Inflammatory macrophage (primary cell): ENCODE measurements at regions not wholly inside any gene's neighbourhood (a gene's known extent, or its start where the extent isn't known, plus 50 kb on each side); places are given as distances from the start of the nearest gene placed in this dataset.

ENCODE experiments used
- DNase-seq, 2 donors: peaks; one replicate each; pipeline ENCODE4 v3.0.0-alpha.2; 2020 to 2022

DNA sequence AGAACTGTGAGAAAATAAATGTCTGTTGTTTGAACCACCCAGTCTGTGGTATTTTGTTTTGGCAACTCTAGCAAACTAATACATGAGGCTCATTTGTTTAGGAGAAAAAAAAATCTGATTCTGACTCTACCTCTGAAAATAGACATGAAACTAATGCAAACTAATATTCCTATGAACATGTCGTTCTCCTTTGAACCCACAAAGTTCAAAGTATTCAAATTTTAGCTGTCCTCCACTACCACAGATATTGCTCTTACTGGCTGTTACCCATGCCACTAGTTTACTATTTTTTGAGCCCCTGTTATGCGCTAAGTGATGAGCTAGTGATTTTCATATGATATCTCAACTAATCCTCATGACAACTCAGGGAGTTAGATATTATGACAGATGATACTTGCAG lies 58.8 kb upstream of the ZNF804B start:
- DNase-seq: no peak

DNA sequence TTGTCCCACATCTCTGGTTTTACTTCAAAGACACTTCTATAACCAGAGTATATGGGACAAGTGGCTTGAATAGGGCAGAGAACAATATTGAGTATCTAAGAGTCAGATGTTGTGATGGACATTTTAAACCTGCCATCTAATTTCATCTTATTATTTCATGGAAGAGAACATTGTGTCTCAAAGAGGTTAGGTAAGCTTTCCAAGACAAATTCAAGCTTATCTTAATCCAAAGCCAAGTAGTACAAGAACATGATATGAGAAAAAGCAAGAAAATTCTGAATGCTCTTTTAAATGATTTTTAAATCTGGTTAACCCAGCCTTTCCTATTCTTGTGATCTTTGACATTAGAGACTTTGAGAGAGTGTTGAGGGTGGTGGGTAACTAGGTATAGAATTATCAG lies 65.3 kb upstream of the ZNF804B start:
- no peak for DNase-seq

DNA sequence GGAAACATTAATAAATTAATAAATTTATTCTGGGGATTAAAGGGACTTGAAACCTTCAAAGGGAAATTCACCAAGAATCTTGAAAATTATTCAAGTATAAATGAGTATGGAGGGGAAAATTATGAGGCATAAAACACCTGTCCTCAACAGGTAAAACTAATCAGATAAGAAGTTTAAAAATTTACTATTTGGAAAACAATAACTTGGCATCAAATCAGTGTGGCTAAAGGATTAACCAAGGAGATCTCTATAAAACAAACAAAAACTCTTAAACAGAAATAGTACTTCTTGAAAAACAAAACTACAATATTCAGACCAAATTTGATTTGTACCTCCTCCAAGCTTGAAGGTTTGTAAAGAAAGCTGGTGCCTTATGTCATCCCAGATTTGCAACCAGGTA lies 66.4 kb upstream of the ZNF804B start:
- DNase-seq: no peak

DNA sequence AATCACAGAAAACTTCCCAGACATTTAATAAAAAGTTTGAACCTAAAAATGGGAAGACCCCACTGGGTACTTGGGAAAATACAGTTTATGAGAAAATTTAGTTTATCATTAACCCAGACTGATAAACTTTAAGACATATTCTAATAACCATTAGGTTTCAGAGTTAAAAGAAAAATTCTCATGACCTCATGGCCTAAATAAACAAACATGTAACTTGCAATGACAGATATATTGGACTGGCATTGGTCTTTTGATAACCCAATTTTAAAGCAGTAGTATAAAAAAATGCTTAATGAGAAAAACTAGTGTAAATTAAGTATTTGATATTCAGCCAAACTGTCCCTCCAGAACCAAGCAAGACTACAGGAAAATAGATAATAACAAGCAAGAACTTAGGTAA lies 67.0 kb upstream of the ZNF804B start:
- no peak for DNase-seq

DNA sequence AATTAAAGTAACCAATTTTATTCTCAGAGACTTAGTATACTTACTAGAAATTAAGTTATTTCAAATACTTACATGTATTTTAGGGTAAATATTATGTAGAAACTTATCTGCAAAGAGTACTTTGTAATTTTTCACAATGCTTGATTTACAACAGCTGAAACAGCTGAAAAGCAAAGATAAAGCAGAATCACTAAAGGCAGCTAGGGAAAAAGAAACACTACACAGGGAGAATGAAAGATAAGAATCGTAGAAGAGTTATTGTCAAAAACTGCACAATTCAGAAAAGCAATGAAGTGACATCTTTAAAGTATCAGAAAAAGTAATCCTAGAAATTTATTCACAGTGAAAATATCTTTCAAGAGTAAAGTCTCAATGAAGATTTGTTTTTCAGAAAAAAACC lies 69.7 kb upstream of the ZNF804B start:
- DNase-seq: no peak

DNA sequence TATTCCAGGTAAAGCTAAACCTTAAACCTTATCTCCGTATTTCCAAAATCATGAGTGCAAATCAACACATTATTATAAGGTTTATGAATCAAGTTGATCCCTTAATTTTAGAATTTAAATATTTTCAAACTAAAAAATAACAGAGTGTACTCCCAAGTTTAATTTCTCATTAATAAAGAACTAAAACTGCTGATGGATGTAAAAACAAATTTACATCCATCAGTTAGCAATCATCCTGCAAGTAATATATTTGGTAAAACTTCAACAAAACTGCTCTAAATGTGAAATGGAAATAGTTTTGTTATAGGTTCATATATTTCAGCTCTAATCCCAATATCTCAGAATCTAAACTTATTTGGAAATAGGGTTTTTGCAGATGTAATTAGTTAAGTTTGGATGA lies 71.3 kb upstream of the ZNF804B start:
- no peak for DNase-seq

DNA sequence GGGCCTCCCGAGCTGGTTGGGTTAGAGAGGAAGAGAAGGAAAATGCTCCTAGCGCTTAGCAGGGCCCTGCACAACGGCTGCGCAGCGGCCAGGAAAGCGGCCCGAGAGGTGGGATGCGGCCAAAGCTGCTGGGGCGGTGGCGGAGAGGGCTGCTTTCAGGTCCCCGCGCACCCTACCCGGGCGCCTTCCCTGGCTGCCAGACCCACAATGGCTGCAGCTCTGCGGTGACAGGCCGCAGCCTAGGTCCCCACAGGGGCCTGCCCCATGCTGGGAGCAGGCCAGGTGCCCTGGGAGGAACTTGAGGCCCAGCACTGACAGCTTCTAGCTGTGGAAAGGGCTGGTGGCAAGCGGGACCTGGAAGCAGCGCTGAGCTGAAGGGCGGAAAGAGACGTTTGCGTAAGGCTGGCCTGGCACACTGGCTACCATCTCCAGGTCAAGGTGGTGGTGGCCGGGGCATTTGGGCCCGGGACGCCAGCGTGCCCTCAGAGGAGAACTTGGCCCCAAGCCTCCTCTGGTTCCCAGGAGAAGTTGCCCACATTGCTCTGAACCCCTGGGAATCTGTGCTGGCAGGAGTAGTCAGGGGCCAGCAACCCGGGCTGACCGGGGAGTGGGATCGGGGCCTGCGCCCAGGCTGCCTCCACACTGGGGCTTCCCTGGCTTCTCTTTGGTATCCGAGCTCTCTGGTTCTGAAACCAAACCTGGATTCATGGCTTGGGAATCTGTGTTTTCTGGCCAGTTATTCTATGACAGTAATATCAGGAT lies 72.9 kb upstream of the ZNF804B start:
- DNase-seq: no peak

DNA sequence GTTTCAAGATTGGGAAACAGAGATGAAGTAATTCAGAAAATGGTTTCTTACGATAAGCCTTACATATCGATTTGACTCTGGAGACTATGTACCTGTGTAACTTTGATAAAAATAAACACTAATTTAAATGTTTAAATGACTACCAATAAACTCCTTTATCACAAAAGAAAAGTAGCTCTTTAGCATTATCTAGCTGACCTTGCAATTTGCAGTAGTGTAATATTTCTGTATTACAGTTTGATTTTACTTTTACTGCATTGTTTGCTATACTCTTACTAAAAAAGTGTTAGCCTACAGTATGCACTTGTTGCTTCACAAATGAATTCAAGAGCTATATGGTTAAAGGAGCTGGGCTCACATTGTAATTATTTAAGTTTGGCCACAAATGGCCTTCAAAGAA lies 77.8 kb upstream of the ZNF804B start:
- no peak for DNase-seq

DNA sequence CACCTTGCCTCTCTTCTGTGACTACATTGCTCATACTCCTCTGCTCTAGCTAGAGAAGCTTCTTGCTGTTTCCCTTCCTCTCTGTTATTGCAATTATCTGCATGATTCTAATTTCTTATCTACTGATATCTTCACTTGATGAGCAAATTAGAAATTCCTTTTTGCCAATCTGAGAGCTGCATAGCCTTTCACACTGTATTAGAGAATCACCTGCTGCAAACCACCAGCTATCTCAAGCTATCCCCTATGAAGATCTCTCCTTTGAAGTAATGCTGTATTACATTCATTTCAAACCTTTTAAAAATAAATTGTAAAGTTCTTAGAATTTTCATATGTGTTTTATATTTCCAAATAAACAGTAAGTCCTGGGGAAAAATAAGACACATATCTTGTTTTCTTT lies 89.0 kb upstream of the ZNF804B start:
- no peak for DNase-seq

DNA sequence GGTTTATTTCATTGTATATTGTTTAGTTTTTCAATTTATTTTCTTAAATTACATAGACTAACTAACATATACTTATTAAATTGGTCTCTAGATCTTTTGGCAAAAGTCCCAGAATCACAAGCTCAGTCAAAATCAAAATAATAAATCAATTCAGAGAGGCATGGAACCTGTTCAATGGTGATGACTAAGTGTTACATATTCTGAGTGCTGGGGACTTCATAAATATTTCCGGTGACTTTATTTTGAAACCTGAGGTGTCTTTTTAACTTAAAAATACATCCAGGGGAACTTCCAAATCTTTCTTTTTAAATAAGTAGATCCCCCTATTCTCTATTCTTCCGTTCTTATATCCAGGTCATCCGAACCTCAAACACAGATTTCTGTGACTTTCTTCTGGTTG lies 89.6 kb upstream of the ZNF804B start:
- DNase-seq: no peak

DNA sequence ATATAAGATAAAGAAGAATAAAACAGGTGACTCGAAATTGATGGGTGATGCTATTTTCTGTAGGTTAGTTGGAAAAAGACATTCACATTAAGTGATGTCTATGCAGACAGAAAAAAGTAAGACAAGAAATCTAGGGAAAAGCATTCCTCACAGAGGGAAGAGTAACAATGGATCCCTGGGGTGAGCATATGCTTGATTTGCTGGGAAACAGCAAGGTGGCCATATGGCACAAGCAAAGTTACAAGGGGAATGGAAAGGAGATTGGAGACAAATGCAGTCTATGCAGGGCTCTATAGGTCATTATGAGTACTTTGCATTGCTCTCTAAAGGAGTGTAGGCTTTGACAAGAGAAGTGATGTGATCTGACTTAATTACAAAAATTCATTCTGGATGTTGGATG lies 90.9 kb upstream of the ZNF804B start:
- no peak for DNase-seq

DNA sequence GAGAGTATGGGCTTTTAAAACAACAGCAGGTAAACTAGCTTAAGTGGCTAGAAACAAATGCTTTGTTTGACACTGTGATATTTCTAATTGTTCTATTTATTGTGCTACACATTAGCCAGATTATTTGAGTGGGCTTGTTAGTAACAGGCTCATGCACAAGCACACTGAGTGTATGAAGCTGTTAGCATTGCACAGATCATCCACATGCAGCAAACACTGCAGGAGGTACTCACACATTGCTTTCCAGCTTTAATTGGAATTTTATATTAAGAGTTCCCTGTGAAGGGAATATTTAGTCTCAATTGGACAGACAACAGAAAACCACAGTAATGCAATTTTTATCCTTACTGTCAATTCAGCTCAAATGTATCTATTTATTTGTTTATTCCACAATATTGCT lies 92.9 kb upstream of the ZNF804B start:
- no peak for DNase-seq

DNA sequence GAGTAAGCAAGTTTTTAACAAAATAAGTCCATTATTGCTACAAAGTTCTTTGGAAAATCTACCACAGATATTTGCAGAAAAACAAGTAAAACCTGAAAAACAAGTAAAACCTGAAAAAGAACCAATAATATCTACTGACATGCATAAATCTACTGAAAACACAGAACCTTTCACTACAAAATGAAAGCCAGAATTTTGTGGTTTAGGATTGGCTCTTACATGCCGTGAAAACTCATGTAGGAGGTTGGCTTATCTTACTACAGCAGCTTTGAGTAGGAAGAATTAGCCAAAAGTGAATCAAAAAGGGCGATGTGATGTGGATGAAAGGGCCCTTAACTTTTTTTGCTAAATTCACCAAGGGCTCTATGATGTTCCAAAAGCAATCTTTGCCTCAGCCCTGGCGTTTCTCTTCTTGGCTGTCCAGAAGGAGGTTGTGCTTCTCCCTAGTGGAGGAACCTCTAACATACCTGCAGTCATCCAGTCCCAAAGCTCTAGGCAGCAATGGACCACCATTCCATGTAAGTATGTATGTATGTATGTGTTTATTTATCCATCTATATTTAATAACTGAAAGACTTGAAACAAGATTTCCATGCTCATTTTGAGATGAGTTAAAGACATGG lies 93.5 kb upstream of the ZNF804B start:
- DNase-seq: no peak

DNA sequence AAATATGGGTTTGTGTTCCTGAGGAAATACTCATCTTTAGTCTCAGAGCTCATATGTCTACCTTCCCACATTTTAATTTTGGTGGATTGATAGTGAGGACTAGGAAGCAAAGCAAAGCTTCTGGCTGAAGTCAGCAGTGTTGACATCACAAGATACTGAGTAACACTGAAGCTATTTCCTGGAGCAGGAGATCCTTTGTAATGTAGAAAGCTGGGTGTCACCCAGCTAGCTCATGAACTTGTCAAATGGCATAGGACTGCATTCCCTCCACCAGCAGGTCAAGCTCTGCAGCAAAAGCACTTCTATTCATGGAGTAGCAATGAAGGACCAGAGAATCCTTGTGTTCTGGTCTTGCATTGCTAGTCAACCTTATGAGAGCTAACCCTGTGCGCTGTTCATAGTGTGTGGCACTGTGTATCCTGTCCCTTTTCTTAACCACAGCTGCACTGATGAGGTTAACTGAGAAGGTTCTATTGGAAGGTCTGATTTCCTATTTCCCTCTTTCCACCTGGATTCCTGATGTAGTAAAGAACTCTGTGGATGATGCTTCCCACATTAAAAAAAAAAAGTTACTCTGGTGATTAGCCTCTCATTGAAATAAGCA lies 94.8 kb upstream of the ZNF804B start:
- DNase-seq: no peak

DNA sequence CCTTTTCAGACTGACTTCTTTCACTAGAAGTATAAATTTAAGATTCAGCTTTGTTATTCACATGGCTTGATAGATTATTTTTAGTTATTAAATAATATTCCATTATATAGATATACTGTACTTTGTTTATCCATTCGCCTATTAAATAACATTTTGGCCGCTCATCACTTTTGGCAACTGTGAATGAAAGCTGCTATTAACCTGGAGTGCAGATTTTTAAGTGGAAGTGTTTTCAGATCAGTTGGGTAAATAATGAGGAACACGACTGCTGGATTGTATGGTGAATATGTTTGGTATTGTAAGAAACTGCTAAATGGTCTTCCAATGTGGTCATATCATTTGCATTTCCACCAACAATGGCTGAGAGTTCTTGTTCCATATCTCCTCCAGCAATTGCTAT lies 97.6 kb upstream of the ZNF804B start:
- no peak for DNase-seq

DNA sequence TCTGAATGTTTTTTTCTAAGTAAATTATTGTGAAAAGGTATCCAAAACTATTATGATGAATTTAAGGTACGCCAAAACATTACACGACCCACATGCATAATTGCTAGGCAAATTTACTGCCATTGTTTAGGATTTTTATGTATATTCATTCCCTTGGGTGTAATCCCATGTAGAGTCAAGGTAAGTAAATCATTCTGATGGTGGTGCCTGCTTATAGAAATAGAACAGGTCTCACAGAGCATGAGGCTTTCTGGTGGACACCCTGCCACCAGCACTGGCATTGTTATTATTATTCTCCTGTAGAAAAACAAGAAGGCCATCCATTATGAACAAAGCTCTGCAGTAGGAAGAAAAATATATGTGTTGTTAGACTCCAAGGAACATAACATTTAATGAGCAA lies 111.7 kb upstream of the ZNF804B start:
- no peak for DNase-seq

DNA sequence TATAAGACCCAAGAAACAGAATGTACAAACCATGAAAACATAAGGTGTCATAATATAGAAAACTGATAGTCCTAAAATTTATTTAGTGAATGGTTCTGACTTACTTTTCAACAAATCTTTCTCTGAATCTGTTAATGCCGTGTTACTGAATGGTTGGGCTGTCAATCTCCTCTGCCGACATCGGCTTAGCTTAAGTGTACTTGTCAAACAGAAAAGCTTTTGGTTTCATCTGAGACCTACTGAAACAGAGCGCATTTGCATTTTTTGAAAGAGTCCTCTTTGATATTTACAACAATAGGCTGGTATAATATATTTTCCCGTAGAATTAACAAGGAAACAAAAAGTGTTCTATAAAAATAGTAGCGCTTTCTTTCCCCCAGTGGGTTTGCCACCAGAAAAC lies 120.9 kb upstream of the ZNF804B start:
- no peak for DNase-seq

DNA sequence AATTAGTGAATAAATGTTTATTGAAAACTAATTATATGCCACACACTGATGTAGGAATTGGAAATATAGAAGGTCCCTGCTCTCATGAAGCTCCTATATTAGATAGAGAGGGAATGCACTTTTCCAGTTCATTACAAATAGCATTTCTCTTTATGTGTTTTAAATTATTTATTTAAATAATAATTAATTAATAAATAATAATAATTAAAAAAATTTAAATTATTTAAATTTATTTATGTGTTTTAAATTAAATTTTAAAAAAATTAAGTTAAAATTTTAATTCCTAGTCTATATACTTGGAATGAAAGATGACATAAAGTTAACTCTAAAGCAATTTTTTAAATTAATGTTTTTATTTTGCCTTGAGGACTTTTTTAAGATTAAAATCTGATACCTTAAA lies 121.7 kb upstream of the ZNF804B start:
- DNase-seq: no peak

DNA sequence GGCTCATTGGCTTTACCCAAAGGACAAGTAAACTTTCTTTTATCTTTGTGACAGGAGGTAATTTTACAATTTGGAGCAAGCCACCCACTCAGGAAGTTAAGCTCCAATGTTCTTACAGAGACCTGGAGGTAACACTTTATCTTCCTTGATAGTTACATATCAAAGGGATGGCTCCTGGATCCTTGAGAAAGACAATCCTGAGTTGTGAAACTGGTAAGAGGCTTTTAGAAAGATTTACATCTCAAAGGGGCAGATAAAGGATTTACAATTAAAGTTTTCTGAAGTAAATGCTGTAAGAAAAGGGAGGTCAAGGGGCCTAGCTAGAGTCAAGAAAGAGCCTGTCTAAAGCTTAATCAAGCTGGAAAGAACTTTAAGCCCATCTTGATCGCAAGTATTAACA lies 124.4 kb upstream of the ZNF804B start:
- DNase-seq: no peak

DNA sequence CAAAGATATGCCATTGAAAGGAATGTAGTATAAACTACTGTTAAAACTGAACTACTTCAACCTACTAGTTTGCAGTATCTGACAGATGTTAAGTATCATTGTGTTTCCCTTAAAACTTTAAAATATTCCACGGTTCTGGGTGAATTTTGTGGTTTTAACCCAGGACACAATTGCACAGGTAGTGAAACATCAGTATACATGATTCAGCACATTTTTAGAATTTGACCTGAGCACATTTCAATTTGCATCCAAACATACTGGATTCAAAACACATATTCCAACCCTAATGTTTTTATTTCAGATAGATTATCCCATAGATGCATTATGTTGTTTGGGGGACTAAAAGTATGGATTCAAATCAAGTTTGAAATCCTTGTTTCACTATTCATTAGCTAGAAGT lies 129.9 kb upstream of the ZNF804B start:
- DNase-seq: no peak

DNA sequence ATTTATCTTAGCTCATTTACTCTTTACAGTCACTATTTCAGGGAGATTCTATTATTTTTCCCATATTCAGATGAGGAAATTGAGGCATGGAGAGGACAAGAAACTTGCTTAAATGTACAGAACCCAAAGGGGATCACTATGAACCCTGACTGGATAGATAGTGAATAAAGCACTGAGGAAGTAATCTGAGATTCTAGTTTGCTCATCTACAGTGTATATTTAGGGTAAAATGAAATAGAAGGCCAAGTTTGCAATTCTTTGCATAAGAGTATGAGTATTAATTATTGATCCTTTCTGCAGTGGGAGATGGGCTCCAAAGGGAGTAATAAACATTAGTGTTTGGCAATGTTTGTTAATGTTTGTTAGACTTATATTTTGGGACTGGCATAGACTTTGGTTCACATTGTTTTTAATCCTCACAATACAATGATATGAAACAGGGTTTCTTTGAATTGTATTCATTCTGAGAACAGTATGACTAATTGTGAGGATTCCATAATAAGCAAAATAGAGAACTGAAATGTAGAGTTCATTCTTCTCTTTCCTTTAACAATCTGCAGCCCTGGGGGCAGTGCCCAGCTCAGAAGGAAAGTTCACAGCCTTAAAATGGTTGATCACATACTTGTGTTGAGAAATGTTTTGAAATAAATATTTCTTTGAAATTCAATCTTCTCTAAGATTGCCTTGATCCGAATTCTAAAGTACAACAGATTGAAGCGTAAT lies 131.0 kb upstream of the ZNF804B start:
- DNase-seq: no peak

DNA sequence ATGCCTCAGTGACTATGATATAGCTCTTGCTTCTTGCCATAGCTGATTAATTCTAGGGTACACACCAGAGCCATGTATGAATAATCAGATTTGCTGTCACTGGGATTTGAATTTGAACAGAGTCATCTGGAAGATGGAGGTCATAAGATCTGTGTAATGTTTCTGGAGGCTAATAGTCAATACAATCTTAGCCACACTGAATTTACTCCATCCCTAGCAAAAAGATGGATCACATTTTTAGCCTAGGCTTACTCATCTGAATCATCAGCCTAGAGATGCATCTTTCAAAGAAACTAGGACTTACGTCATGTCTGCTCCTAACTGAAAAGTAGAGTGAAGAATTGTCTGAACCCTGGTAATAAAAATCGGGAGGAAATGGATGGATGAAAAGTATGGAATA lies 142.3 kb upstream of the ZNF804B start:
- no peak for DNase-seq

DNA sequence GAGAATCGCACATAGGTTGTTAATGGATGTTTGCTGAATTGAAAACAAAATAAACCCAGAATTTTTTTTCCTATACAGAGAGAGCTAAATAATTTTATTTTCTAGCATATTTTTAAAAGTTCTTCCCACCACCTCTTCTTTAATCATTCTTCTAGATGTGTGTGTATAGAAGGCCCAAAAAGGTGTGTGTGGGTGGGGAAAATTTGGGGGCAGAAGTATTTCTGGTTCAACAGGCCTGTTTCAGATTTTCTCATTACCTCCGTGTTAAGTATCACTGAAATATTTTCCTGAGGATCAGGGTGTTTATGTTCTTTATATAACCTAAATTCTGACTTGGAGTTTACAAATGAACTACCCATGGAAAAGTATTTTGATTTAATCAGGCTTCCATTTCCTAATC lies 144.2 kb upstream of the ZNF804B start:
- DNase-seq: no peak

DNA sequence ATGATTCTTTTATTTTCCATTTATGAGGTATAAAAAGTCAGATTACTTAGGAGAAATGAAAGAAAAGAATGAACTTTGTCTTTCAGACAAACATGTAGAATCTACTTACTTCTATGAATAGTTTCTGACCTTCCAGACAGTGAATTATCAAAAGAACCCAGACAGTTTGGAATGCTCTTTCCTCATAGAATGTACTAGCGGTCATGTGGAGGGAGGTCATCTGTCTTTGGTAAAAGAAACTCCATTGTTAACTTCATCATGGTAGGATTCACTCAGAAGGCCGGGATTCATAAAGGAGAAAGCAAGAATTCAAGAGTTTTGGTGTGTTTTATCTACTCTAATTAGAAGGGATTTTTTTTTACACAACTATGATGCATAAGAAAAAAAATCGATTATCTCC lies 144.8 kb upstream of the ZNF804B start:
- no peak for DNase-seq
